ENCODE measurements at regions not wholly inside any gene's neighbourhood (a gene's known extent, or its start where the extent isn't known, plus 50 kb on each side); places are given as distances from the start of the nearest gene placed in this dataset.

- Histone ChIP-seq H3K9ac (no peak overlapping the region), H3K9me2 (no peaks in the 10 kb centered on the region), H3K27ac (ENCODE audit: low read depth in 2 of 2, low read length in 1 of 2) (no peak overlapping the region), H2AFZ (ENCODE audit: low read depth) (no peak overlapping the region), H3K4me3 (ENCODE audit: low read depth in 2 of 2, low read length in 1 of 2) (no peak overlapping the region), H4K20me1 (ENCODE audit: insufficient read depth) (no peaks in the 10 kb centered on the region), H3K79me2 (ENCODE audit: insufficient read depth) (no peaks in the 10 kb centered on the region), H3K4me1 (ENCODE audit: control insufficient read depth in 1 of 2, insufficient read depth in 2 of 2, low read depth in 1 of 2, low read length in 1 of 2) (peaks cover 4 to 6% of the 10 kb centered on the region in 2 experiments; a peak in 2 of 4 replicates), H3K9me3 (no peaks in the 10 kb centered on the region), H3K4me2 (no peak overlapping the region), H3F3A (replicated peaks; ENCODE audit: insufficient read depth) (peaks cover 10% of the 10 kb centered on the region), H3K36me3 (replicated peaks in 1 of 2; ENCODE audit: control insufficient read depth in 1 of 2, insufficient read depth in 2 of 2, low read length in 1 of 2) (no peaks in the 10 kb centered on the region), H3K27me3 (ENCODE audit: insufficient read depth) (no peaks in the 10 kb centered on the region)
- CTCF ChIA-PET, result interaction anchor here (0.8 kb wide), 1 partner anchor 9 kb away, joined by 3 read pairs; no protein-coding TSS in a partner anchor
- DNase-seq, result no peak
- WGBS (ENCODE audit: low lambda C conversion rate), result 93% methylated on average over 2 of the region's 2 CpGs
- TF ChIP-seq USF1 (IDR thresholded peaks at IDR 0.05; ENCODE audit: borderline replicate concordance, low read depth), result no peak
- no peak for TF ChIP-seq TAF1 (IDR thresholded peaks at IDR 0.05; ENCODE audit: borderline replicate concordance, low read depth, low read length)
- no peak for TF ChIP-seq MXI1 (IDR thresholded peaks at IDR 0.05; ENCODE audit: low read depth, low read length)
- TF ChIP-seq RAD21 (IDR thresholded peaks at IDR 0.05; ENCODE audit: low read length), result no peak
- TF ChIP-seq FOXJ3 (CRISPR knock-in tag; IDR thresholded peaks at IDR 0.05), result no peak
- no peak for TF ChIP-seq SIN3A (IDR thresholded peaks at IDR 0.05; ENCODE audit: borderline replicate concordance, low read depth, low read length)
- no peak for TF ChIP-seq USF2 (IDR thresholded peaks at IDR 0.05; ENCODE audit: borderline replicate concordance, low read depth, low read length)
- TF ChIP-seq RFX5 (IDR thresholded peaks at IDR 0.05; ENCODE audit: low read length), result no peak
- POLR2A ChIA-PET, result no interaction called here
These were observed 332.1 kb upstream of the DACH1 start for GRCh38 chr13:72198967-72199560.

- WGBS (ENCODE audit: low lambda C conversion rate), result 75% methylated on average over 3 of the region's 3 CpGs
- CTCF ChIA-PET, result interaction anchor here (1.2 kb wide), 1 partner anchor 17 kb away, joined by 3 read pairs; no protein-coding TSS in a partner anchor
- peaks cover 10% of the 10 kb centered on the region for H3F3A ChIP-seq (replicated peaks; ENCODE audit: insufficient read depth)
These were observed 331.0 kb upstream of the DACH1 start for GRCh38 chr13:72198042-72198441.

More at GRCh38 chr13:72198042-72198441, 331.0 kb upstream of the DACH1 start:
- Histone ChIP-seq H2AFZ (ENCODE audit: low read depth) (no peak overlapping the region), H4K20me1 (ENCODE audit: insufficient read depth) (no peaks in the 10 kb centered on the region), H3K9me3 (no peaks in the 10 kb centered on the region), H3K9me2 (no peaks in the 10 kb centered on the region), H3K27ac (ENCODE audit: low read depth in 2 of 2, low read length in 1 of 2) (no peak overlapping the region), H3K79me2 (ENCODE audit: insufficient read depth) (no peaks in the 10 kb centered on the region), H3K4me1 (ENCODE audit: control insufficient read depth in 1 of 2, insufficient read depth in 2 of 2, low read depth in 1 of 2, low read length in 1 of 2) (peaks cover 4 to 6% of the 10 kb centered on the region in 2 experiments; a peak in 2 of 4 replicates), H3K9ac (no peak overlapping the region), H3K4me2 (no peak overlapping the region), H3K27me3 (ENCODE audit: insufficient read depth) (no peaks in the 10 kb centered on the region), H3K4me3 (ENCODE audit: low read depth in 2 of 2, low read length in 1 of 2) (no peak overlapping the region), H3K36me3 (replicated peaks in 1 of 2; ENCODE audit: control insufficient read depth in 1 of 2, insufficient read depth in 2 of 2, low read length in 1 of 2) (no peaks in the 10 kb centered on the region)
- DNase-seq, result no peak
- TF ChIP-seq RAD21 (IDR thresholded peaks at IDR 0.05; ENCODE audit: low read length) (no peak), FOXJ3 (CRISPR knock-in tag; IDR thresholded peaks at IDR 0.05) (no peak), EP300 (IDR thresholded peaks at IDR 0.05; ENCODE audit: borderline replicate concordance in 1 of 2, low read depth in 1 of 2, low read length in 1 of 2) (no peak), MXI1 (IDR thresholded peaks at IDR 0.05; ENCODE audit: low read depth, low read length) (no peak), TAF1 (IDR thresholded peaks at IDR 0.05; ENCODE audit: borderline replicate concordance, low read depth, low read length) (no peak), TEAD4 (IDR thresholded peaks at IDR 0.05; ENCODE audit: borderline replicate concordance, insufficient read depth) (no peak), FOSL2 (IDR thresholded peaks at IDR 0.05; ENCODE audit: borderline replicate concordance, low read depth) (no peak), GATA2 (CRISPR knock-in tag; IDR thresholded peaks at IDR 0.05) (no peak), EZH2phosphoT487 (IDR thresholded peaks at IDR 0.05; ENCODE audit: borderline replicate concordance, low read depth) (no peak), NRF1 (IDR thresholded peaks at IDR 0.05; ENCODE audit: low read depth, low read length) (no peak), POLR2AphosphoS5 (IDR thresholded peaks at IDR 0.05; ENCODE audit: low read depth, low read length) (no peak), CHD2 (IDR thresholded peaks at IDR 0.05; ENCODE audit: low read length, partially characterized antibody) (no peak), JUND (IDR thresholded peaks at IDR 0.05) (no peak), REST (IDR thresholded peaks at IDR 0.05; ENCODE audit: low read depth, low read length) (no peak), SMC3 (IDR thresholded peaks at IDR 0.05; ENCODE audit: low read depth, low read length) (no peak), ZBTB33 (IDR thresholded peaks at IDR 0.05; ENCODE audit: borderline replicate concordance, low read depth) (no peak)
- POLR2A ChIA-PET, result no interaction called here

Measured in SK-N-SH (cell line).